HG03354 (cell line): ENCODE measurements at regions not wholly inside any gene's neighbourhood (a gene's known extent, or its start where the extent isn't known, plus 50 kb on each side); places are given as distances from the start of the nearest gene placed in this dataset.
"Not testable (repeated sequence)": the region's sequence is repeated elsewhere in the genome, so short reads cannot be mapped to it uniquely, and the experiment has no call there.

Source experiments
- ATAC-seq: cut with Tn5 transposase; IDR thresholded peaks from one replicate; pipeline ENCODE4 v1.9.1; 2021; ENCODE audit warnings: mild to moderate bottlenecking; ENCODE audit not compliant: unreplicated experiment, poor library complexity, severe bottlenecking

DNA sequence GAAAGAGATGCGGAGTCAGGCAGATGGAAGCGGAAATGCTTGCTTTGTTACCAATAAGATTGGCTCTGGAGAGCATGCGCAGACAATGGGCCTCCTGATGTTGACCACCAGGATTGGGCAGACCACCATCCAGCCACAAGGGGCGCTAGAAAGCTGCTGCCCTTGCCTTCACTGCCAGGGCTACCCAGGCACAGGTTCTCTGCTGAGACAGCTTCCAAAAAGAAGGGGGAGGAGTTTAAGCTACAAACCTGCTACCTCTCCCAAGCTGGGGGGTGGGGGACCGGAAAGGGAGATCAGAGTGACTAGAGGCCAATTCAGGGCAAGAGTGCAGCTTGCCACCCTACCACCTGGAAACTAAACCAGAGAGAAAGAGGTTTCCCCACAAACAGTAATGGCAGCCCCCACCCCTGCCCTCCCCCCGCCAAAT is 369.7 kb downstream of the RRAGC start:
- no peak for ATAC-seq

- no peak for ATAC-seq
Observed at GRCh38 chr1:38488162-38488898, 371.2 kb downstream of the RRAGC start.

GRCh38 chr1:38487396-38487795 is 372.2 kb downstream of the RRAGC start:
- no peak for ATAC-seq

DNA sequence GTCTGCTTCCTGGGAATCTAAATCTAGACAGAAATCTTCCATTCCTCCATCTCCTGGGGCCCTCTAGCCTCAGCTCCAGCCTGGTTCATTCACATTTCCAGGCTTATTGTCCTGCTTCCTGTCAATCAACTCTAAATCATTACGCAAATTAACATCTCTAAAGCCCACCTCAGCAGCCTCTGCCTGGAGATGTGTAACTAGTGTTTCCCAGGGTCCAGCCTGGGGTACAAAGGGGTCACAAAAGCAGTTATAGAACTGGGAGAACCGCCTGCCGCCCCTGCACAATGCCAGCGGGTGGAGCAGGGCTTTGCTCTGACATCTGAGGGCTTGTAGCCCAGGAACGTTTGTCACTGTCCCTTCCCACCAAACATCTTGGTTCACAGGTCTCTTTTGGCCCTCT is 373.5 kb downstream of the RRAGC start:
- ATAC-seq = no peak

GRCh38 chr1:38481871-38482826 is 377.4 kb downstream of the RRAGC start:
- no peak for ATAC-seq

DNA sequence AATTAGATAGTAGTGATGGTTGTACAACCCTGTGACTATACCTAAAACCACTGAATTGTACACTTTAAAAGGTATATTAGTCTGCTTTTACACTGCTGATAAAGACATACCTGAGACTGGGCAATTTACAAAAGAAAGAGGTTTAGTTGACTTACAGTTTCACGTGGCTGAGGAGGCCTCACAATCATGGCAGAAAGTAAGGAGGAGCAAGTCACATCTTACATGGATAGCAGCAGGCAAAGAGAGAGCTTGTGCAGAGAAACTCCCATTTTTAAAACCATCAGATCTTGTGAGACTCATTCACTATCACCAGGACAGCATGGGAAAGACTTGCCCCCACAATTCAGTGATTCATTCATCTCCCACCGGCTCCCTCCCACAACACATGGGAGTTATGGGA is 379.9 kb downstream of the RRAGC start:
- not testable (repeated sequence) for ATAC-seq

DNA sequence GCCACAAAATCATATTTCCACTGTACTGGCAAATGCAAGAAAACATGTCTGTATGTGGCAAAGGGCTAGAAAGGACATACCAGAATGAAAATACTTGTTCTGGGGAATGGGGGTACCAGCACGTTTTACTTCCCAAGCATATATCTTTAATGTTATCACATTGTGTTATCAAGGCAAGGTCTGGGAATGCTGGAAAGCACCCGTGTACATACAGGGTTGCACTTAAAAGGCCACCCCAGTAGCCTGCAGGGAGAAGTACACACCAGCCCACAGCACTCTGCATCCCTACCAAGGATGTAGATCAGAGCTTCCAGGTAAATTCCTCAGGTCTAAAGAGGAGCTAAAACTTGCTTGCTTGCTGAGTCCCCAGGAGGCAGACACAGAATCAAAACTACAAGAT is 381.8 kb downstream of the RRAGC start:
- ATAC-seq = no peak

GRCh38 chr1:38476850-38477178 is 382.8 kb downstream of the RRAGC start:
- ATAC-seq = no peak

GRCh38 chr1:38476111-38476849 is 383.3 kb downstream of the RRAGC start:
- no peak for ATAC-seq

DNA sequence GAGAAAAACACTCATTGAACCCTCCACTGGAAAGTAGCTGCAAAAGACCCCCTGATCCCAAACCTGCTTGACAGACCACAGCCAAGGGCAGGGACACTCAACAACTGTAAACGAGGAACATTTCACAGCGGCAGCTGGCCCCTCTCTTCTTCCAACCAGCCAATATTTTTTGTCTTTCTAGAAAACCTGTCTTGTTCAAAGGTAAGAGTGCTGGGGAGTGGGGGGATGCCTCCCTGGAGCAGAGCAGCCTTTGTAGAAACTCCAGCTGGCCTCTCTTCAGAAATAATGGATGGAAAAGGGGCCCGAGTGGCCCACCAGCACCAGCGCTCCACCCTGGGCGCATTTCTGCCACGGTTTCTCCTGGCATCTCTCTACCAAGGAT is 384.0 kb downstream of the RRAGC start:
- no peak for ATAC-seq

GRCh38 chr1:38474738-38475623 is 384.6 kb downstream of the RRAGC start:
- ATAC-seq = peak; percentile 87

- ATAC-seq = no peak
Observed at GRCh38 chr1:38466487-38466886, 393.1 kb downstream of the RRAGC start.

GRCh38 chr1:38465460-38465859 is 394.1 kb downstream of the RRAGC start:
- no peak for ATAC-seq

DNA sequence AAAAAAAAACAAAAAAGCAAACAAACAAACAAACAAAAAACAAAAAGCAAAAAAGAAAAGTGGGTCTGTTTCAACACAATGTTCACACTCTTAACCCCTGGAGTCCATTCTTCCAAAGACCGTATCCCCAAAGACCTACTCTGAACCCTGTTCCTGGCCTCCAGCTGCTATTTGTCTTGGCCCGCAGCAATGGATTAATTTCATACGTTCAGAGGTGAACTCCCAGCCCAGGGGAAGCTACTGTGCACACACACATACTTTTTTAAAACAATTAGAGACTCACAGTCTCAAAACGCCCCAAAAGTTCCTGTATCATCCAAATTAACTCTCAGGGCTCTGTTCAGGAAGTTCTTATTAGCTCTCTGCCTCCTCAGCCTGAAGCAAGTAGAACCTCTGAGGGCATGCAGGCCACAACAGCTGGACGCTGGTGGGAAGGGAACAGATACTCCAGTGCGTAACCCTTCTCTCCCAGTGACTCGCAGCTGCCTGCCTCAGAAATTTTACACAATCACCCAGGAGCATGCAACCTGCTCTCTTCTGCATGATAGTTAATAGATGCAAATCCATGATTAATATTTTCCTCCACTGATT is 395.4 kb downstream of the RRAGC start:
- no peak for ATAC-seq

DNA sequence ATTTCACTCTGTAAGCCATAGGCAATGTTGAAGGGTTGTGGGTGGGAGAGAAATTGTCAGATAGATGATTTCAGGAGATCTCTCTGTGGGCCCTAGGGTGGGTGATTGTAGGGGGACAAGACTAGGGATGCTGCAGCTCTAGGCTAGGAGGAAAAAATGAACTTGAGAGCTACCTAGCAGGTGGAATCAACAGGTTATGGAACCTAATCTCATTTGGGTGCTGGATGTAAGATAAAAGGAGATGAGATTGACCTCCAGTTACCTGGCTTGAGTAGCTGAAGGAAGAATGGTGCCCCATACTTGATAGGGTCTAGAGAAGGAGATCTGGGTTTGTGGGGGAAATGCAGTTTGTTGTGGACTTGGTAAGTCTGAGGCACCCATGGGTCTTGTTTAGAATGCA is 396.5 kb downstream of the RRAGC start:
- ATAC-seq = no peak

DNA sequence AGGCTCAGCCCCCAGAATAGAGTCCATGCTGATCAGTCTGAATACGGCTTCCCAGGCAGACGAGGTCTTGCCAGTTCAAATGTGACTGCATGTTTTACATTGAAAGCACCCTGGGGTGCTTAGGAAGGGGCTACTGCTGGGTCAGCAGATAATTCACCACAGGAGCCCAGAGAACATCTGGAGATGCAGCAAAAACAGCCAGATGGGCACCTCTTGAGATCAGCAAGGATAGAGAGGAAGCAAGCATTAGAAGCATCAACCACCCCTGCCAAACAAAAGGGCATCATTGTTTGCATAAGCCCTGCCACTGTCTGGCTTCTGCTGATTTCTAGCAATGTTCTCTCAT is 403.1 kb downstream of the RRAGC start:
- no peak for ATAC-seq

DNA sequence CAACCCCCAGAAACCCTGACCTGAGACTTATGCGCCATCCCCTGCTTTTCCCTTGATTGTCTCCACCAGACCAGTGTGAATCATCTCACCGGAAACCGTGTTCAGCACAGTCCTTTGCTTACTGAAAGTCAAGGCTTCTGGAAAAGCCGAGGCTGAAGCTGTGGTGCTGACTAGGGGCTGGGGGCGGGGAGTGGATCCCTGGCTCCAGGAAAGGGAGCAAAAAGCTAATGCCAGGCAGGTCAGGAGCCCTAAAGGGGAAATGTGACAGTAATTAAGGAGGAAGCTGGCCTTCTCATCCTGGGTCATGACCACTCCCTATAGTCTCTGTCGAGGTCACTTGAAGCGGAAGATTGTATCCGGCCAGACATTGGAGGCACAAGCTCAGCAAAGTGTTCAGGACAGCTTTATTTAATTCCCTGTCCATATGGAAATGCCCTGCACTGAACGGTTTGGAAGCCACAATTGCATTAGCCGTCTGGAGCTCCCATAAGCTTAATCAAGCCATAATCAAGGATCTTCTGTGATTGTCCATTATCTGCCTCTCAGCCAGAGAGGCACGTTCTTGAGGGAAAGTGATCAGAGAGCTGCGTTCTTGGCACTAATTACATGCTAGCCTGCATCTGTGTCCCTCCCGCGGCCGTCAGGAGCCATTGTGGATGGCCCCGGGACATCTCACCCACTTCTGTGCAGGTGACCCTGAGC is 403.6 kb downstream of the RRAGC start:
- ATAC-seq = no peak

- ATAC-seq = no peak
Observed at GRCh38 chr1:38454749-38455441, 404.7 kb downstream of the RRAGC start.
